ENCODE measurements at regions not wholly inside any gene's neighbourhood (a gene's known extent, or its start where the extent isn't known, plus 50 kb on each side); places are given as distances from the start of the nearest gene placed in this dataset.

DNA sequence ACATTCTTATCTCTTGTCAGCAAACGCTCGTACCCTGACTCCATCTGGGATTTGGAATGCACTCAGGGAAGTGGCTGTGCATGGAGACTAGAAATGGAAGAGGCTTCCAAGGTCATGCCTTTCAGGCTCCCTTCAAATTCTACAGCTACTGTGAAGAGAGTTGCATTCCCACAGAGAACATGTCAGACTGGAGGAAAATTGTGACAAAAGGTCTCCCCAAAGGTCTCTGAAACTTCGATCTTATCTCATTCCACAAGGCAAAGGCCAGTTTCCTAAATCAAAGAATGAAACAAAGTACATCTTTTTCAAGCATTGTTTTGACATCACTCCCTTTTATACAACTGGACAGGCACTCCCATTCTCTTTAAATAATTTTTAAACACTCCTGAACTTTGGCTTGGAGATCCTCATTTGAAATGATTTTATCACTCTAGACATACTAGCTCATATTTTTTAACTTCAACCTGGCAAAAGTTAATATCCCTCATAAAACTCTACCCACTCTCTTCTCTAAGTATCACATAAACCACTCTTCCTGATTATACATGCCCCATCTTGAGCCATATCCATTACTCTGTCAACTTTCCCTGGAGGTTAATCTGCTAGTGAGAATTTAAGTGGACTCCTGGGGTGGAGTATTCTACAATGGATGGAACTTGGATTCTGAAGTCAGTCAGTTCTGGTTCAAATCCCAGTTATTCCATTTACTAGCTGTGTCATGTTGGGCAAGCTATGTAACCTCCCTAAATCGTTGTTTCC is 218.1 kb upstream of the HMGA2 start:
- TF ChIP-seq CHD2 (IDR thresholded peaks at IDR 0.05; ENCODE audit: low read length, partially characterized antibody) (no peak), RXRA (IDR thresholded peaks at IDR 0.05; ENCODE audit: borderline replicate concordance, low read depth) (no peak), MEF2A (IDR thresholded peaks at IDR 0.05; ENCODE audit: borderline replicate concordance, low read depth) (no peak), NFIC (IDR thresholded peaks at IDR 0.05; ENCODE audit: borderline replicate concordance) (no peak), EZH2phosphoT487 (IDR thresholded peaks at IDR 0.05; ENCODE audit: borderline replicate concordance, low read depth) (no peak), ELF1 (IDR thresholded peaks at IDR 0.05) (no peak)
- TF ChIP-seq, protein P1, sequence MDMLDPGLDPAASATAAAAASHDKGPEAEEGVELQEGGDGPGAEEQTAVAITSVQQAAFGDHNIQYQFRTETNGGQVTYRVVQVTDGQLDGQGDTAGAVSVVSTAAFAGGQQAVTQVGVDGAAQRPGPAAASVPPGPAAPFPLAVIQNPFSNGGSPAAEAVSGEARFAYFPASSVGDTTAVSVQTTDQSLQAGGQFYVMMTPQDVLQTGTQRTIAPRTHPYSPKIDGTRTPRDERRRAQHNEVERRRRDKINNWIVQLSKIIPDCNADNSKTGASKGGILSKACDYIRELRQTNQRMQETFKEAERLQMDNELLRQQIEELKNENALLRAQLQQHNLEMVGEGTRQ (IDR thresholded peaks at IDR 0.05; ENCODE audit: borderline replicate concordance, low read depth, low read length), result no peak
- POLR2A ChIA-PET, result no interaction called here

DNA sequence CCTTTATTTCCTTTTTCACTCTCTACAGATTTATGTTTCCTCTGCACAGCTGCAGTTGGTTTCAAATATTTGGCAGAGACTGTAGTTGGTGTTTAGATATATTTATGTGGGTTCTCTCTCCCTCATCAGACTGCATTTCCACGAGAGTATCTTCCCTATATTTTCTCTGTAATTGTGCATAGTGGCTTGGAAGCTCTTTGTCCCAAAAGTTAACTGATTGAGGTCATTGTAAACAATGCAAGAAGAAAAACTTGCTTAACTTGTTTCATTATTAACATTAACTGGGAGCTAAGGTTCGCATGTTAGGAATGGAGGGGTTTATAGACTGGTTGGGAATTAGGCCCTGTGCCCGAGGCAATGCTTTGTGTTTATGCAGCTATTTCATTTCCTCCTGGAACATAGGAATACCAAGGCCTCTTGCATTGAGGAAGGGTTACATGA is 216.9 kb upstream of the HMGA2 start:
- H3K79me2 ChIP-seq (ENCODE audit: insufficient read depth), result peaks cover 80% of the 10 kb centered on the region
- H4K20me1 ChIP-seq (ENCODE audit: insufficient read depth), result no peaks in the 10 kb centered on the region
- no peak overlapping the region for H3K9ac ChIP-seq
- H3K27ac ChIP-seq (ENCODE audit: low read depth in 2 of 2, low read length in 1 of 2), result peak overlapping the region; percentile 88 to 98
- no peak overlapping the region for H3K4me2 ChIP-seq
- no peaks in the 10 kb centered on the region for H3K9me3 ChIP-seq
- DNase-seq, result no peak
- CTCF ChIA-PET, result no interaction called here
- TF ChIP-seq TCF12 (IDR thresholded peaks at IDR 0.05), result peak; percentile 41; the same call in 1 of the 2 replicates
- no peak for TF ChIP-seq CHD2 (IDR thresholded peaks at IDR 0.05; ENCODE audit: low read length, partially characterized antibody)
- no peak for TF ChIP-seq POLR2AphosphoS5 (IDR thresholded peaks at IDR 0.05; ENCODE audit: low read depth, low read length)
- no peak for TF ChIP-seq RFX5 (IDR thresholded peaks at IDR 0.05; ENCODE audit: low read length)
- peak in 1 of 2 experiments; percentile 41; a peak in 1 of 4 replicates for TF ChIP-seq EP300 (IDR thresholded peaks at IDR 0.05; ENCODE audit: borderline replicate concordance in 1 of 2, low read depth in 1 of 2, low read length in 1 of 2)
- TF ChIP-seq, protein P2, sequence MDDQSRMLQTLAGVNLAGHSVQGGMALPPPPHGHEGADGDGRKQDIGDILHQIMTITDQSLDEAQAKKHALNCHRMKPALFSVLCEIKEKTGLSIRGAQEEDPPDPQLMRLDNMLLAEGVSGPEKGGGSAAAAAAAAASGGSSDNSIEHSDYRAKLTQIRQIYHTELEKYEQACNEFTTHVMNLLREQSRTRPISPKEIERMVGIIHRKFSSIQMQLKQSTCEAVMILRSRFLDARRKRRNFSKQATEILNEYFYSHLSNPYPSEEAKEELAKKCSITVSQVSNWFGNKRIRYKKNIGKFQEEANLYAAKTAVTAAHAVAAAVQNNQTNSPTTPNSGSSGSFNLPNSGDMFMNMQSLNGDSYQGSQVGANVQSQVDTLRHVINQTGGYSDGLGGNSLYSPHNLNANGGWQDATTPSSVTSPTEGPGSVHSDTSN (IDR thresholded peaks at IDR 0.05), result peak; percentile 43
- TF ChIP-seq NFIC (IDR thresholded peaks at IDR 0.05; ENCODE audit: borderline replicate concordance), result peak; percentile 50; the same call in 1 of the 2 replicates
- TF ChIP-seq, protein P3, sequence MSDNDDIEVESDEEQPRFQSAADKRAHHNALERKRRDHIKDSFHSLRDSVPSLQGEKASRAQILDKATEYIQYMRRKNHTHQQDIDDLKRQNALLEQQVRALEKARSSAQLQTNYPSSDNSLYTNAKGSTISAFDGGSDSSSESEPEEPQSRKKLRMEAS (IDR thresholded peaks at IDR 0.05; ENCODE audit: low read depth), result no peak
- TF ChIP-seq SIN3A (IDR thresholded peaks at IDR 0.05; ENCODE audit: borderline replicate concordance, low read depth, low read length), result no peak
- H3F3A ChIP-seq (replicated peaks; ENCODE audit: insufficient read depth), result peaks cover 73% of the 10 kb centered on the region
- no peaks in the 10 kb centered on the region for H3K27me3 ChIP-seq (ENCODE audit: insufficient read depth)
- POLR2A ChIA-PET, result no interaction called here
- peaks cover 13 to 50% of the 10 kb centered on the region in 2 experiments for H3K36me3 ChIP-seq (replicated peaks in 1 of 2; ENCODE audit: control insufficient read depth in 1 of 2, insufficient read depth in 2 of 2, low read length in 1 of 2)
- no peaks in the 10 kb centered on the region for H3K9me2 ChIP-seq
- 36% methylated on average over 3 of the region's 3 CpGs for WGBS (ENCODE audit: low lambda C conversion rate)
- H3K4me3 ChIP-seq (ENCODE audit: low read depth in 2 of 2, low read length in 1 of 2), result no peak overlapping the region
- H3K4me1 ChIP-seq (ENCODE audit: control insufficient read depth in 1 of 2, insufficient read depth in 2 of 2, low read depth in 1 of 2, low read length in 1 of 2), result peaks cover 0 to 72% of the 10 kb centered on the region in 2 experiments; a peak in 3 of 4 replicates
- no peak overlapping the region for H2AFZ ChIP-seq (ENCODE audit: low read depth)

More for the DNA sequence above, 218.1 kb upstream of the HMGA2 start:
- peaks cover 0 to 68% of the 10 kb centered on the region in 2 experiments; a peak in 3 of 4 replicates for H3K4me1 ChIP-seq (ENCODE audit: control insufficient read depth in 1 of 2, insufficient read depth in 2 of 2, low read depth in 1 of 2, low read length in 1 of 2)
- H3F3A ChIP-seq (replicated peaks; ENCODE audit: insufficient read depth), result peaks cover 61% of the 10 kb centered on the region
- CTCF ChIA-PET, result no interaction called here
- H3K9ac ChIP-seq, result peak overlapping the region; percentile 85
- peak overlapping the region; percentile 76; the same call in 1 of the 2 replicates for H3K4me2 ChIP-seq
- no peak for DNase-seq
- H3K27ac ChIP-seq (ENCODE audit: low read depth in 2 of 2, low read length in 1 of 2), result peak overlapping the region; percentile 88 to 98
- peaks cover 79% of the 10 kb centered on the region for H3K79me2 ChIP-seq (ENCODE audit: insufficient read depth)
- no peaks in the 10 kb centered on the region for H3K9me2 ChIP-seq
- no peaks in the 10 kb centered on the region for H4K20me1 ChIP-seq (ENCODE audit: insufficient read depth)
- H2AFZ ChIP-seq (ENCODE audit: low read depth), result no peak overlapping the region
- no peak overlapping the region for H3K4me3 ChIP-seq (ENCODE audit: low read depth in 2 of 2, low read length in 1 of 2)
- no peaks in the 10 kb centered on the region for H3K9me3 ChIP-seq
- H3K36me3 ChIP-seq (replicated peaks in 1 of 2; ENCODE audit: control insufficient read depth in 1 of 2, insufficient read depth in 2 of 2, low read length in 1 of 2), result peaks cover 10 to 55% of the 10 kb centered on the region in 2 experiments
- no peaks in the 10 kb centered on the region for H3K27me3 ChIP-seq (ENCODE audit: insufficient read depth)
- 35% methylated on average over 4 of the region's 4 CpGs for WGBS (ENCODE audit: low lambda C conversion rate)

Measured in SK-N-SH (cell line).